ENCODE measurements at regions not wholly inside any gene's neighbourhood (a gene's known extent, or its start where the extent isn't known, plus 50 kb on each side); places are given as distances from the start of the nearest gene placed in this dataset.
"Not testable (repeated sequence)": the region's sequence is repeated elsewhere in the genome, so short reads cannot be mapped to it uniquely, and the experiment has no call there.

DNA sequence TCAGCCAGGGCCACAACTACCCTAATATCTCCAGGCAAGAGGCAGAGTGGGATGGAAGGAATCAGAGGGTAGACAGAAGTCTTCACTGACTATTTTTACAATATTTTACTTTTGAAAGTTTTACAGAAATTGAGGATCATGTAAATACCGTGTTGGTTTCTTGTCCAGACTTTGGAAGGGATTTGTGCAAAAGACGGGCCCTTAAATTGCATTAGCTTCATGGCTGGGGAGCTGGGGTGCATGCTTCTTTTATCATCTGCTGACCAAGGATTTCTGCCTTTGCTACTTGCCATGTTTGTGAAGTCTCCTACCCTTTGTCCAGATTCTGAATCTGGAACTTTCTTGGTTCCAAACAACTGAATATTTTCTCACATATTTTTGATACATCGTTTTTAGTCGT, 107.7 kb upstream of the GRIN3A start:
- DNase-seq: no peak

DNA sequence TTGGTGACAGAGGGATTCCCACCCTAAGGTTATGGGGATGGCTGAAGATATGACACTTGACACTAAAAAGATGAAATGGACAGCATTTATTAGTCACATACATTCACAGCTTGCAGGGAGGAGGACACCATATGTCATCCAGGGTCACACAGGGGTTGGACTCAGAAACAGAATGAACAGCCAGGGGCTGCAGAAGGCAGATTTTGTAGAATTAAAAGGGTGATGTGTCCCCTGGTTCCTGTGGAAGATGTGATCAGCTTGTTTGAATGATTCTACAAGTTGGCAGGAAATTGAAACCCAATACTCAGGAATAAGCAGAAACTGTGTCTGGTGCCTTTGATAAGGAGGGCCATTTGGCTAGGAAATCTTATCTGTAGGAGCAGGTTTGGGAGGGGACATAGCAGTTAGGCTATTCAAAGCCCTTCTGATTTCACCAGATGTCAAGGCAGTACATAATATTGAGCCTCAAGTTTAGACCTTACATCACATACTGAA, 102.3 kb upstream of the GRIN3A start:
- no peak for DNase-seq

DNA sequence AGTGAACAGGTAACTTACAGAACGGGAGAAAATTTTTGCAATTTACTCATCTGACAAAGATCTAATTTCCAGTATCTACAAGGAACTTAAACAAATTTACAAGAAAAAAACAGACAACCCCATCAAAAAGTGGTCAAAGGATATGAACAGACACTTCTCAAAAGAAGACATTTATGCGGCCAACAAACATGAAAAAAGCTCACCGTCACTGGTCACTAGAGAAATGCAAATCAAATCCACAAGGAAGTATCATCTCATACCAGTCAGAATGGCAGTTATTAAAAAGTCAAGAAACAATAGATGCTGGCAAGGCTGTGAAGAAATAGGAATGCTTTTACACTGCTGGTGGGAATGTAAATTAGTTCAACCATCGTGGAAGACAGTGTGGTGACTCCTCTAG, 100.5 kb upstream of the GRIN3A start:
- DNase-seq: not testable (repeated sequence)

DNA sequence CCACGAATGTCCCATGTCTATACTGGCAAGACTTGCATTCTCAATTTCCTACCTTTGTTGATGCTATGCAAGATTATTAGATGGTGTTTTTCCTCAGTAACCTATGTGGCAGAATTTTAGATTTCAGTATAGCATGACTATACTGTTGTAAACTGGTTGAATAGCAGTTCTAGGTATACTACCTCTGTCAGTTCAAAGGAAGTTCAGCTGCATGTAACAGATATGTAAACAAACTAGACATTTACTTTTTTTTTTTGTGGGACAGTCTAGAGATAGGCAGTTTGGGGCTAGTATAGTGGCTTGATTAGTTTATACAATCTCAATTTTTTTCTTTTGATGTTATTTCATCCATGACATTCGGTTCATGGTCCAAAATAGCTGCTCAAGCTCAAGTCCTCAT, 97.6 kb upstream of the GRIN3A start:
- DNase-seq: no peak

DNA sequence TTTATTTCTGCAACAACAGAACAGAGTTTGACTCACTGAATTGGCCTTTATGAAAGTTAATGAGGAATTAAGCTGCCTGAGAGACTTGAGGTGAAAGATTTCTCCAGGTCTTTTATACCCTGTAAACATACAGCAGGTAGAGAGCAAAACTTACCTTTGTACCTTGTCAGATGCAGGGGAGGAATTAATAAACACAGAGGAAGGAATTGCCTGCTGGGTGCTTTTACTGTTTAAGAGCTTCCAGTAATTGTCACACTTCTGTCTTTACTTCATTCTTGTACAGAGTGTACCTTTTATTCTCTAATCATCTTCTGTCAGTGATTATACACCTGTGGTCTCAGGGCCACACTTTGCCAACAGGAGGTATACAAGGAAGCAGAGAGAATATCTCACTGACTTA, 94.0 kb upstream of the GRIN3A start:
- DNase-seq: no peak

DNA sequence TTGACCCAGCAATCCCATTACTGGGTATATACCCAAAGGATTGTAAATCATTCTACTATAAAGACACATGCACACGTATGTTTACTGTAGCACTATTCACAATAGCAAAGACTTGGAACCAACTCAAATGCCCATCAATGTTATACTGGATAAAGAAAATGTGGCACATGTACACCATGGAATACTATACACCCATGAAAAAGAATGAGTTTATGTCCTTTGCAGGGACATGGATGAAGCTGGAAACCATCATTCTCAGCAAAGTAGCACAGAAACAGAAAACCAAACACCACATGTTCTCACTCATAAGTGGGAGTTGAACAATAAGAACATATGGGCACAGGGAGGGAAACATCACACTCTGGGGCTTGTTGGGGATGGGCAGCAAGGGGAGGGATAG, 83.0 kb upstream of the GRIN3A start:
- not testable (repeated sequence) for DNase-seq

DNA sequence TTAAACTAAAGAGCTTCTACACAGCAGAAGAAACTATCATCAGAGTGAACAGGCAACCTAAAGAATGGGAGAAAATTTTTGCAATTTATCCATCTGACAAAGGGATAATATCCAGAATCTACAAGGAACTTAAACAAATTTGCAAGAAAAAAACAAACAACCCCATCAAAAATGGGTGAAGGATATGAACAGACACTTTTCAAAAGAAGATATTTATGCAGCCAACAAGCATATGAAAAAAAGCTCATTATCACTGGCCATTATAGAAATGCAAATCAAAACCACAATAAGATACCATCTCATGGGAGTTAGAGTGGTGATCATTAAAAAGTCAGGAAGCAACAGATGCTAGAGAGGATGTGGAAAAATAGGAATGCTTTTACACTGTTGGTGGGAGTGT, 82.5 kb upstream of the GRIN3A start:
- not testable (repeated sequence) for DNase-seq

DNA sequence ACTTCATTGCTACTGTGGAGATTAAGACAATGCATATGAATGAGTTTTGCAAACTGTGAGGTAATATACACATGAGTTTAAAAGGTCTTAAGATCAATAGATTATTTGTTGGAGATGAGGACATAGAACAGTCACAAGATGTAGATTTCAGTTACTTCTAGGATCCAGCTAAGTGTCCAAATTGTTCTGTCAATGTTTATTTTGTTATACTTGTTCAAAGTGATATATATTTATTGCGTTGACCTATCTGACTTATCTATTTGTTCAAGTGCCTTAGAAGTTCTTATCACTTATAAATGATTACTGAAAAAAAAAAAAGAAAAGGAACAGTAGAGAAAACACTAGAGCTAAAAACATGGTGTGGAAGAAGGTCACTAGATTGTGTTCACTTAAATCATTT, 75.6 kb upstream of the GRIN3A start:
- DNase-seq: no peak

DNA sequence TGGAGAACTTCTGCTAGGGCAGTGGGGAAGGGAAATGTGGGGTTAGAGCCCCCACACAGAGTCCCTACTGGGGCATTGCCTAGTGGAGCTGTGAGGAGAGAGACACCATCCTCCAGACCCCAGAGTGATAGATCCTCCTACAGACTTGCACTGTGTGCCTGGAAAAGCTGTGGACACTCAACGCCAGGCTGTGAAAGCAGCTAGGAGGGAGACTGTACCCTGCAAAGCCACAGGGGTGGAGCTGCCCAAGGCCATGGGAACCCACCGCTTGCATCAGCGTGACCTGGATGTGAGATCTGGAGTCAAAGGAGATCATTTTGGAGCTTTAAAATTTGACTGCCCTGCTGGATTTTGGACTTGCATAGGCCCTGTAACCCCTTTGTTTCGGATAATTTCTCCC, 69.4 kb upstream of the GRIN3A start:
- DNase-seq: not testable (repeated sequence)

DNA sequence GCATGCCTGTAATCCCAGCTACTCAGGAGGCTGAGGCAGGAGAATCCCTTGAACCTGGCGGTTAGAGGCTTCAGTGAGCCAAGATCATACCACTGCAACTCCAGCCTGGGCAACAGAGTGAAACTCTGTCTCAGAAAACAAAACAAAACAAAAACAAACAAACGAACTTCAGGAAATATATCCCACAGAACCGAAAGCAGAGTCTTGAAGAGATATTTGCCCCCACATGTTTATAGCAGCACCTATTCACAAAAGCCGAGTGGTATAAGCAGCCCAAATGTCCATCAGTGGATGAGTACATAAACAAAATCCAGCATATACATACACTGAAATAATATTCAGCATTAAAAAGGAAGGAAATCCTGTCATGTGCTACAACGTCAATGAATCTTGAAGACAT, 57.6 kb upstream of the GRIN3A start:
- DNase-seq: no peak

DNA sequence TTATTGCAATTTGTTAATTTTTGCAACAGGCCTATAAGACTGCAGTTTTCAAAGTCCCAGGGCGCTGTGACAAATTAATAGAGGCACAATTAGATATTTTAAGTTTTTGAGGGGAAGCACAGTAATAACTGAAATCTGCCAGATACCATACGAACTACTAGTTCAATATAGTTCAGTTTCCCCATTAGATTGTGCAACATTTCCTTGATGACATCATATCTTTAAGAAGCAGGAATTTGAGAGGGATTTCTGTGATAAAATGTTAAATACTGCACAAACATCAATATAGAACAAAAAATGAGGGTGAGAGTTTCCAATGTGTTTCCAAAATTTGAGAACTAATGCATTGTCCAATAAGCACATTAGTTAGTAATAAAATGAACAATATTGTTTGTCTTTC, 56.7 kb upstream of the GRIN3A start:
- no peak for DNase-seq

DNA sequence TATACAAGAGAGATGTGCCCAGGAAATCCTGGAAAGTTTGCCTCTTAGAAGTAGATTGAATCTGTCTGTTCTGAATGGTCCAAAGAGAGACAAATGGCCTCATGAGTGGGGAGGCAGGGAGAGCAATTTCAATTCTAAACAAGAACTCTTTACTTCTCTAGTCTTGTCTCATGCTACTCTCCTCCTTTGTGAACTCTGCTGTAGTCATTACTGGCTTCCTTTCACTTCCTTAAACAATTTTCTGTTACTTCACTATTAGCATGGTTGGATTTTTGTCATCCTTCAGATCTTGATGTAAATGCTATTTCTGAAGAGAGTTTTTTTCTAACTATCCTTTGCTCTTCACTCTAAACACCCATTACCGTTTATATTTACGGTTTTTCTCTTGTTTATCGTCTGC, 54.0 kb upstream of the GRIN3A start:
- DNase-seq: no peak

DNA sequence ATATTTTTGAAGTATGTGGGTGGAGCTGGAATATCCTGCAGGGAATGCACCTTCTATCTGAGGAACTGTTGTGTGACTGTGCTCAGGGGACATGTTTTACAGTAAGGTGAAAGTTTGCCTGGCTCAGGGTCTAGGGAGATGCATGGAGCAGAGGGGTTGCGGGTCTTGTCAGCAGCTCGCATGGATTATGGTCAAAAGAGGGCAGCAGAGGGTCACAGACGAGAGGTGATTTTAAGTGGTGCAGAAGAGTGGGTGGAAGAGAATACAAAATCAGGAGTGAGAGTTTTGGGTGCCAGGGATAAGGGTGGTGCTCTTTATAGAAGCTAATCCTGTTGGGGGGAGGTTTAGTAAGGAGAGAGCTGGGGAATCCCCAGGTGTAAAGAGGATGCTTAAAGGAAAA, 53.5 kb upstream of the GRIN3A start:
- no peak for DNase-seq

DNA sequence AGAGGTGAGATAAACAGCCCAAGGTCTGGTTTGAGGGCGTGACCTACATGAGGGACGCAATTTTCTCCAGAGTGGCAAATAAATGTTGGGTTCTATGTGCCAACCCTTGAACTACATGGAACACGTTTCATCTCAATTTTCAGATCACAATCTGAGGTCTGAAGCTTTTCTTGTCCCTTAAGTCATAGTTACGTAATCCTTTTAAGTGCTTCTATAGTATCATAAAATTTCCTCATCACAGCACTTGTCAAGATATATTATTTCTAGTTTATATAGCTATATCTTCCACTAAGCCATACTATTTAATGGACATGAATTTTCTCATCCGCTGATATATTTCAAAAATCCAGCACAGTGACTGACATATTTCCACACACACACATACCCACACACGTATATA, 53.1 kb upstream of the GRIN3A start:
- no peak for DNase-seq

All from NCI-H774 (cell line).